ENCODE measurements at regions not wholly inside any gene's neighbourhood (a gene's known extent, or its start where the extent isn't known, plus 50 kb on each side); places are given as distances from the start of the nearest gene placed in this dataset.

DNA sequence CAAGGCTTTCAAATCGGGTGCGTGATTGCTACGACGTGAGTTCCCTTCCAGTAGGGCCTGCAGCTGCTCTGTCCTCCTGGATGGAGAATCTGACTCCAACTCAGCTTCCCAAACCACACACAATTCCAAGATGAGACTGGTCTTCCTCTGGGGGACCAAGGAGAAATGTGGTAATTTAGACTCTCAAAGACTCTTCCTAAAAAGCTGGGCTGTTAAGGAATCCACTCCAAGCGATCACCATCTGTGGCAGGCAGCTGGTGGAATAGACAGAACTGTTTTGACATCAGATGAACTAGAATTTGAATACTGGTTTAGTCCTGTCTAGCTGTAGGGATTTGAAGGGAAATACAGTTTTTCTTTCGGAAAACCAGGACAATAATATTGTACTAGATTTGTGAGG is 130.7 kb upstream of the KLF4 start:
- no peak for DNase-seq

DNA sequence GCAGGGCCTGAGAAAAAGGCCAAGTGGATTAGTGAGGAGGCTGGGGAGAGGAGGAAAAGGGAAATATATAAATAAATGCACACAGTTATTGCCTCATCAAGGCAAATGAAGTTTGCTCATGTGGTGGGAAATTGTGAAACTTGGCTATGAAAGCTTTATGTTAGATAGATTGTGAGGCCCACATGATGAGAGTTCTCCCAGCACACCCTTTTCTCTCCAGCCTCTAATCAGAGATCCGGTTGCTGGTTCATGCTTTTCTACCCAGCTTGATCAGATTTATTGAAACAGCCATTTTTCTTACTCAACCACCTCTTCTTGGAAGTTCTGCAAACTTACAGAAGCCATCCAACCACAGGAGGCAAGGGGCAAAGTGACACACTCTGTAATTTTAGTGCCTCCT is 125.8 kb upstream of the KLF4 start:
- DNase-seq: no peak

DNA sequence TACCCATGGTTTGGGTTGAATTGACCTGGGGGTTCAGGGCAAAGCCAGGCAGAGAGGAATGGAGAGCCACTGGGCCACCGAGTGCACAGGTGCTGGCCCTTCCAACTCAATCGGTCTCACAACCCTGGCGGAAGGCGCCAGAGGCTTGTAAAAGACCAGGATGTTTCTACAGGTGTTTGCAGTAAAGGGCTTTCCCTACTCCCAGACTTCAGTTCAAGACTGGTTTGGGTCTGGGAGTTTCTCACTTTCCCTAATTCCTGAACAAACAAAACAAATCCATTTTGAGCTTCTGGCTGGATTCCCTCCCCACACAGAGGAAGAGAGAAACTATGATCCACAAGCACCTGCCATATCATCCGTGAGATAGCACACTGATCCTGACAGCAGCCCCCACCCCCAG is 125.2 kb upstream of the KLF4 start:
- no peak for DNase-seq

DNA sequence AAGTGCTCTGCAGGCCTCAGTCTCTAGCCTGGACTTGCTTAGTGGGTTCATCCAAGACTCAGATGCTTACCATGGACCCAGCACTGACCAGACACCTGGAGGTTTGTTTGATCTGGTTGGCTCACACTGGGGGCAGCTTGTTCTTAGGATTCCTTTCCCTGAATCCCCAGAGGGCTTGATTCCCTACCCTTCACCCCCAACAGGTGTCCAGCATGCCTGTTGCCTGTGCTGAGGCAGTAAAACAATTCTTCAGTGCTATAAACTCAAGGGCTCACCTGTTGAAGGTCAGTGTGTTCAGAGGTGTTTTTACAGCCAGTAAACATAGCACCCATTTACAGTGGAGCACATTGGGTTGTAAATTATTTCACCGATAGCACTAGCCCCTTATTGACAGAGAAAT is 123.8 kb upstream of the KLF4 start:
- DNase-seq: no peak

DNA sequence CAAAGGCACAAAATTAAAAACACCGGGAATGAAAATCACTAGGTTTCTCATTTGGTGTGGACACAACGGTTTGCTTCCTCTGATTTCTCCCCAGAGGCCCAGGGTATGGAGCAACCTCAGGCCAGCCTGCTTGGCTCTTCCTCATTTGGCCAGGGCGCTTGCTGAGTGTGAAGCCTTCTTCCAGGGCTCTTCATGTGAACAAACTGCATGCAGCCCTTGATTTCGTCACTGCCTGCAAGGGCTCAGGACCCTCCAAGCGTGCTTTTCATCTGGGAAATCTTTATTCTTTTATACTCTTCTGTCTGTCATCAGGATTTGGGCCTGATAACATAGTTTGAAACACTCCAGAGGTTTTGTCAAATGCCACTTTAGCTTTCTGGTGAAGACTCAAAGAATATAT is 122.6 kb upstream of the KLF4 start:
- DNase-seq: no peak

DNA sequence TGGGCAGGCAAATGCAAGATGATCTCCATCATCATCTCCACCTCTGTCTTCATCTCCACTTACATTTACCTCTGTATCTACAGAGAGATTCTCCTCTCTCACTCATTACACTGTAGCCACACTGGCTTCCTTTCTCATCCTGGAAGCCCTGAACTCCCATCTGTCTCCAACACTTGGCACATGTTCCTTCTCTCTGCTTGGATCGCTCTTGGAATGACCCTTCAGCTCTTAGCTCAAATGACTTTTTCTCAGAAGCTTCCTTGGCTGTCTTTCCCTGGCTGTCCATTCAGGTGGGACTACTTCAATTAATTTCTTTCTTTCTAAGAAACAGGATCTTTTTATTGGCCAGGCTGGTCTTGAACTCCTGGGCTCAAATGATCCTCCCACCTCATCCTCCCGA is 120.0 kb upstream of the KLF4 start:
- DNase-seq: no peak

DNA sequence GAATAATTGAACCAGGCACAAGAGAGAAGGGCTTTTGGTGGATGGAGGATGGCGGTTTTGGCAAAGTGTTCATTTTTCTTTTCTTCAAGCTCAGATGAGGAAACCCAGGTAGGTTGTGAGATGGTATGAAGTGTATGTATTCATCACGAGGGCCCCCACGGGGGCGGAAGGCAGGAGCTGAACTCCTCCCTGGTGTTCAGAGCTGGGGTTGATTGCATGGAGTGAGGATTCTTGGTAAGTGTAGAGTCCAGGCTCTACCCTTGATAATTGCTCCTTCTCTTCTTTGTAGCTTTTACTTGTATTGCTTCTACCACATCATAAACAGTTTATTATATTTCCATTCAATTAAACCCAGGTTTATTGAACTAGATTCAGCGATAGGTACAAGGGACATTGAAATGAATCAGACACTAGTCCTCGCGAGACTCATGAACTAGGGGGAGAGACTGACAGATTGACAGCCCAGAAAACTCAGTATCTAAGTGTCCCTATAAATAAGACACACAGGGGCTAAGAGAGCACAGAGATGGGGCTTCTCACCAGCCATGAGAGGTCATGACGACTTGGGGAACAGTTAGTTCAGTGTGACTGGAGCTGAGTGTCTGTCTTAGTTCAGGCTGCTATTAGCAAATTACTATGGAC is 116.7 kb upstream of the KLF4 start:
- no peak for DNase-seq

DNA sequence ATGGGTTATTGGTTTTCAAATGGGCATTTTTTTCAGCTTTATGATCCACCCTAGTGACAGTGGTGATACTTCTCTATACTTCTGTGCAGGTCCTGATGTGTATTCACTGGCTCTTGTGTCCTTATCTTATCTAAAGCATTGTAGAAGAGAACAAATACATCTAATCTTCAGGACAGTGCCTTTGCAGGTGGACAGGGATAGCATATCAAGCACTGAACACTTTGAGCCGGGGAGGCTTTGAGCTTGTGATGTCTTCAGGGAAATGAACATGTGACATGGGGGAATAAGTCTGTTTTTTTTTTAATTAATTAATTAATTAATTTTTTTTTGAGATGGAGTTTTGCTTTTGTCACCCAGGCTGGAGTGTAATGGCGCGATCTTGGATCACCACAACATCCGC is 115.5 kb upstream of the KLF4 start:
- DNase-seq: no peak

DNA sequence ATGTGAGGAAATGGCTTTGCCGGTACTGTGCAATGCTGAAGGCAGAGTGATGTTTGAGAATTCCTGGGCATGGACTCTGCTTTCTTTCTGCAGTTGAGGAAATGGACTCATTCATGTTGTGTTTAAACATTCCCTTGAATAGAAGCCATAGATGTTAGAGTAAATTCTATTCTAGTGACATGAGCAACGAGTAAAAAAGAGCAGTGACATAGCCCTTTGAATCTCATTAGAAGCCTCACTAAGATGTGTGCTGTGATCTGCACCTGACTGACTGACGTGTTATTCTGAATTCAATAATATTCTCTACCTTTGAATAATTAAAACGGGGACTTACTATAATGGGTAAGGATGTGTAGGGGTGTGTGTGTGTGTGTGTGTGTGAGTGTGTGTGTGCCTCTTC is 113.7 kb upstream of the KLF4 start:
- peak; percentile 2 for DNase-seq

DNA sequence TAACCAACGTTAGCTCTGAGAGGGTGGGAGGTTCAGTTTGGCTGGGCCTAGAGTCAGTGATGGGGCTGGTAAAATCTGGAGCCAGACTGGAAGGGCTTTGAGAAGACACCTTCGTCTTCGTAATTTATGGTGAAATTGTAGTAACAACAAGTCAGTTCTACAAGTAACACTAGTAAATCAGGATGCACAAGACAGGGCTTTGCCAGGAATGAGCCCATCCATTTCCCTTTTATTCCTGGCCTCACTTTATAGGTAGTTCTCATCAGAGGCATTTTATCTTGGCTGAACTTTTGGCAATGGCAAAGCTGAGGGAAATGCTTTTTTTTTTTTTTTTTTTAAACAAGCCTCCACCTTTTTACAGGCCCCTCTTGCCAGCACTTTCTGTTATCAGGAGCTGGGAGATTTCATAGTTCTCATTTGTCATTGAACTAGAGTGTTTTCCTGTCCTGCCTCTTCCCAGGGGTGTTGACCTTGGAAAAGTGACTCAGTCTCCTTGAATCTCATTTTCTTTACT is 110.5 kb upstream of the KLF4 start:
- DNase-seq: no peak

DNA sequence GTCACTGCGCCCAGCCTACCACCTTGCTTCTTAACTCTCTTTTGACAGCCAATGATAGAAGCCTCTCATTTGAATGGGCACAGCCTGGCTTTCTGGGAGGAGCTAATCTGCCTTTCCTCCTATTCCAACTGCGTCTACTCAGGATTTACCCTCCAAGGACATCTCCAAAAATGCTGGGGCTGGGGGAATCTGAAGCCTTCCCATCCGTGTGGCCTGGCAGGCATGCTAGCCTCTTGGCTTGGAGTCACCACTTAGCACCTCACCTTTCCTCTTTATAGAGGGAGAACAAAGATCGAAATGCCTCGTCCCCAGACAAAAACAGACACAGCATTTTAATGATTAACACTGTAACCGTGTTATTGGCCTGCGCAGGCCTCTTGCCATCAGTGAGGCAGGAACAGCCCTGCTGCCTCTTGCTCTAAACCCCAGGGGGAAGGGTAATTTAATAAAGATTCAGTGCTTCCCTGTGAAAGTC is 108.2 kb upstream of the KLF4 start:
- no peak for DNase-seq

DNA sequence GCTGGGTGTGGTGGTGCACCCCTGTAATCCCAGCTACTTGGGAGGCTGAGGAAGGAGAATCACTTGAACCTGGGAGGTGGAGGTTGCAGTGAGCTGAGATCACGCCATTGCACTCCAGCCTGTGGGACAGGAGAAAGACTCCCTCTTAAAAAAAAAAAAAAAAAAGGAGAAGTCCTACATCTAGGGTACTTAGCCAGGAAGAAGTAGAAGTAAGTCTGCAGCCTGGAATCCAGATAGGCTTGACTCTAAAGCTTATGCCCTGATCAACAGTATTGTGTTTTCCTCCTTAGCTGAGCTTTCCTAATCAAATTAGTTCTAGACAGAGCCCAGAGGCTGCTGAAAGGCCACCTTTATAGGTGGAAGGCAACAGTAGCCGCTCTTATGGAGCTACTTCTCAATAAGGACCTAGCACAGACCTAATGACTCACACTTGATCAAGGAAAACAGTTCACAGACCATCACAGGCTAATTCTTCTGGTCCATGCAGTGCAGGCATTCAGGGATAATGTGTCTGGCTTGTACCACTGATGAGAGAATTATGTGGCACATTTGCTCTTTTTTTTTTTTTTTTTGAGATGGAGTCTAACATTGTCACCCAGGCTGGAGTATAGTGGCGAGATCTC is 105.5 kb upstream of the KLF4 start:
- DNase-seq: no peak

DNA sequence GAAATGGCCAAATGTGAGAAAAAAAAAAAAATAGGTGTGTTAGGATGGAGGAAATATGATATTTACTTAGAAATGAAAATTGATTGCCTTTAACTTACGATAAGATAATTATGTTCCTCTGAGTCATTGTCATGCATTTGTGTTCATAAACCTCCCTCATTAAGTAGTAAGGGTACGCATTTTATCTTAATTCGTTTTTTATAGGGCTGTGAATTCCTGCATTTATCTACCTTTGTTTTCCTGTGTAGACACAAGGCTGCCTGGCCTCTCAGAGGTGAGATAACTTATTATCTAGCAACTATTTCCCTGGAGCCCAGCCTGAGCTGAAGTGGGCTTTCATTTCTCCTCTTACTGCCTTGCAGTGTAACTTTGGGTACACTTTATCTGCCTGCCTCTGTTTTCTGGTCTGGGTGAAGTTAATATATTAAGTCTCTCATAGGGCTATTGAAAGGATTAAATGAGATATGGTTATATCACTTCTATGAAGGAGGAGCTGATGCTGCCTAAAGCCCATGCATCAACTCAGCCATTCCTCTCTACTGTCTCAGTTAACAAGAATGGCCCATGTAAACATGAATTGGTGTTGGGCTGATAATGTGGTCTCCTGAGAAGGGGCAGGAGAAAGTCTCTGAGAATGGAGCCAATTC is 103.8 kb upstream of the KLF4 start:
- DNase-seq: no peak

DNA sequence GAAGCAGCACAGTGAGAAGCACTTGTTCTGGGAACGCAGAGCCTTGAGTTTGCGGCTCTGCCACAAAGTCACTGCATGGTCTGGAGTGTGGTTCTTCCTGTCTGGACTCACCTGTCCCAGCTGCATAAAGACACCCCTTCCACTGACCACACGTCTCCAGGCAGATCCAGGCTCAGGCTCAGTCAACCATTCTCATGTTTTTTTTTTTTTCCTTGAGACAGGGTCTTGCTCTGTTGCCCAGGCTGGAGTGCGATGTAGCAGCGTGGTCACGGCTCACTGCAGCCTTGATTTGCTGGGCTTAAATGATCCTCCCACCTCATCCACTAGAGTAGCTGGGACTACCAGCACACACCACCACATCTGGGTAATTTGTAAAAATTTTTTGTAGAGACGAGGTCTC is 102.9 kb upstream of the KLF4 start:
- DNase-seq: no peak

DNA sequence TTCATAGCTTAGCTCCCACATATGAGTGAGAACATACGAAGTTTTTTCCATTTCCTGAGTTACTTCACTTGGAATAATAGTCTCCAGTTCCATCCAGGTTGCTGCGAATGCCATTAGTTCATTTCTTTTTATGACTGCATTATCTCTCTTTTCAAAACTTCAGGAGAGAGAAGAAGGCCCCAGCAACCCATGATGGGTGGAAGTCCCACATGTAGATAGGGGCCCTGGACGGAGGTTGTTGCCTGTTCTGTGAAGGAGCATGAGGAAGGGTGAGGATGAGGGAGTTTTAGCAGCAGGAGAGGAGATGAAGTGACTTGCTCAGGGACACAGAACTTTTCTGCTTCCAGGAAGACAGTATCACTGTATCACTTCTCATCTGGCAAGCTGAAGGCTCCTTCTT is 102.2 kb upstream of the KLF4 start:
- no peak for DNase-seq

DNA sequence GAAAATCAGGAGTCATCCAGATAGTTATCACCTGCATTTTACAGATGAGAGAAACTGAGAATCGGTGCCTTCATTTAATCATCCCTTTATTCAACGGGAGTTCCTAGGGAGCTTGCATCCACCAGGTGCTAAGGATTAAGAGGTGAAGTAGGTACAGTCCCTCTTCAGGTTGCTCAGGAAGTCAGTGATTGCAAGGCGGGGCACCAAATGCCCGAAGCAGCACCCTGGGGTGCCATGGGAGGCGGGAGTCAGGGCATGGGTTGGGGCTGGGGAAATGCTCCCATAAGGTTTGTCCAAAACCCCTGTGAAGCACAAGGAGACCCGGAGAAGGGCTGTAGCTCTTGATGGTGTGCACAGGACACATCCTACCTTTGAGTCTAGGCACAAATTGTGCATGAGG is 98.8 kb upstream of the KLF4 start:
- peak; percentile 13 for DNase-seq

DNA sequence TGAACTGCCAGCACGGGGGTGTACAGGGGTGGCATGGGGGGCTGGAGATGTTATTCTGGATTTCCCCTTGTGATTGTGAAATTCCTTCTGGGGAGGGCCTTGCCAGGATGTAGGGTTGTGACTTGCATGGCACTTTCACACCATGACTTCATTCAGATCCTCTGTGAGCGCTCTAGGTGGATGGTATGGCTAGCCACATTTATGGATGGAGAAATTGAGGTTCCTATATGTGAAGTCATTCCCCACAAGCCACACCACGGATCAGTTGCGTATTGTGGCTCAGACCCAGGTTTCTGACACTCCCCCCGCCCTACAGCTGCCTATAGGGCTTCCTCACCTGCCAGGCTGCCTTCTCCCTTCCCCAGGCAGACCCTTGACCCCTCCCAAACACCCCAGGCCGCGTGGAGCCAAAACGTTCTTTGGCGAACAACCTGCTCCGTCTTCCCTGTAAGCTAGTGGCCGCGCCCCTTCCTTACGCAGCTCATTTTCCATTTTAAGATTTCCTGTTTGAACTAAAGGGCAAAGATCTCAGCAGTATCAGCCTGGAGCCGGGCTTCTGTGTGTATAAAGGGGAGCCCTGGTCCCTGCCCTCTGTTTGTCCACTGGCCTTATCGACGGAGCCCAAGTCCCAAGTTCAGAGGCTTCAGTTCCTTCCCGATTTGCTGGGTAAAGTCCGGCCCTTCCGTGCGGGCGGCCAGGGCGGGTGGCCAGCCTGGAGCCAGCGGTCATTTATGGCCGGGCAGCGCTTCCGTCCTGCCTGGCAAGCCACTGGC is 97.8 kb upstream of the KLF4 start:
- peak; percentile 45 for DNase-seq

DNA sequence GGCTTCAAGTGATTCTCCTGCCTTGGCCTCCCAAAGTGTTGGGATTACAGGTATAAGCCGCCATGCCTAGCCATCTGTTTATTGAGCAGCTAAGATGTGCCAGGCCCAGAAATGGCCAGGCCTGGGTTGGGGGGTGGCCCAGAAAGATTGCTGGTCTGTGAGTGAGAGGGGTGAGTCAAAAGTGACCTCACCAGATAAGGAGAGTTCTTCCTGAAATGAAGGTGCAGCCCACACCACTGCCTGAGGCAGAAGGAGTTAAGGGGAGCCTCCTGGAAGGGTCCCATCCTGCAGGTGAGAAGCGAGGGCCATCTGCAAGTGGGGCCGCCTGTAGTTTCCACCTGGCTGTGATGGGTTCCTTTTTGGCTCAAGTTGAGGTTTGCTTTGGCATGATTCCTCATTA is 96.9 kb upstream of the KLF4 start:
- DNase-seq: peak; percentile 10

DNA sequence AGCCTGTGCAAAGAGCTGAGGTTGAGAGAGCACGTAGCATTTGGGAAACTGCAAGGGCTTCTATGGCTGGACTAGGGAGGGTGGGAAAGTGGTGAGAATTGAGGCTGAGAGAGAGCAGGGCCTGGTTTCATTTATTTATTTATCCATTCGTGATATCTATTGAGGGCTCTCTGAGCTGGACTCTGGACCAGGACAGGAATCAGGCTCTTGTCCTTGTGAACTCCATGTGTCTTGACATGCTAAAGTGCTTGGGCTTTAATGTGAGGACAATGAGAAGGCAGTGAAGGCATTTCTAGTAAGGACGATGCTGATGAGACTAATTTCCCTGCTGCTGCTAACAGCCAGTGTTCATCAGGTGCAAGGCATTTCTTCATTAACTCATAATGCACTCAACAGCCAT is 95.9 kb upstream of the KLF4 start:
- no peak for DNase-seq

DNA sequence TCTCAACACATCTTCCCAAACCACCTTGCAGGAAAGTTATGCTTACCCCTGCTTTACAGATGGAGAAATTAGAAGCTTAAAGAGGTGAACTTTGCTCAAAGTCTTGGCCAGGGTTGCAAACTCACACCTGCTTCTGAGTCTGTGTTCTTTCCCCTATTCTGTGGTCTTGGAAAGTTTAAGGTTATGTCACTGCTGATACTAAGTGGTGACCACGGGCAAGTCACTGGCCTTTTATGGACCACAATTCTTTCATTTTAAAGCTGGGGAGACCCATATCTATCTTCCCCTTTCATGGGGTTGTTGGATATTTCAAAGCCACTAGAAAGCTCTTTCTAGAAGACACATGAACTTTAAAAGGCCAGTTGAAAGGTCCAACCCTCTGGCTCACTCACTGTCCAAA is 95.4 kb upstream of the KLF4 start:
- peak; percentile 1 for DNase-seq

DNA sequence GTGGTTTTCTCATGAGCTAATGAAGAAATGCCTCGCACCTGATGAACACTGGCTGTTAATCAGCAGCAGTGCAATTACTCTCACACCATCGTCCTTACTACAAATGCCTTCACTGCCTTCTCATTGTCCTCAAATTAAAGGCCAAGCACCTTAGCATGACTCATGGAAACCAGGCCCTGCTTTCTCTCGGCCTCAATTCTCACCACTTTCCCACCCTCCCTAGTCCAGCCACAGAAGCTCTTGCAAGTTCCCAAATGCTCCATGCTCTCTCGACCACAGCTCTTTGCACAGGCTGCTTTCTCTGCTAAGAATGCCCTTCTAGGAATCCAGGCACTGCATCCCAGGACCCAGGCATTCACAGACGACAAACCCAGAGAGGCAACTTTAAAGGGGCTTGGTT is 94.6 kb upstream of the KLF4 start:
- DNase-seq: peak; percentile 37

DNA sequence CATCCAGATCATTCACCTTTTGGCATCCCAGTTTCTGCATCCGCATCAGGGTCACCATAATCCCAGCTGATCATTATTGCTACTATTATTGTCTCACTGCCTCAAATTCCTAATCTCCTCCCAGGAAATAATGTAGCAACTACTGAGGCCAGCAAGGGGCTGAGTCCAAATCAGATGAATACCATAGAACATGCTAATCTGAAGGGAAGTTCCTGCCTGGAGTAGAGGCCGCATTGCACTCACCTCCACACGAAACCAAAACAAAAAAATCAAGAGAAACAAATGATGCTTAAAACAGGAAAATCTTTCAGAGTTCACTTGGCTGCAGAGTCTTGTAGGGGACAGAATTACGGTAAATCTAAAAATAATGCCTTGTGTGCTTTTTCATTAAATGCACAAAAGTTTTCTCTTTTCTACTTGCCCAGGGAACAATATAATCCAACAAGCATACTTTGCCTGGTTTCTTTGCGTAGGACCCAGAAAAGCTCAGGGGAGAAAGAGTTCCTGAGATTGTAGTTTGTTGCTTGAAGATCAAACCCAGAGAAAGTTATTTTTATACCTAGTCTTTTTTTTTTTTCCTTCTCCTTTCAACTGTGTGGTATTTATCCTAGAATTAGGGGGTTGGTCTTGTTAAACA is 87.7 kb upstream of the KLF4 start:
- DNase-seq: no peak

DNA sequence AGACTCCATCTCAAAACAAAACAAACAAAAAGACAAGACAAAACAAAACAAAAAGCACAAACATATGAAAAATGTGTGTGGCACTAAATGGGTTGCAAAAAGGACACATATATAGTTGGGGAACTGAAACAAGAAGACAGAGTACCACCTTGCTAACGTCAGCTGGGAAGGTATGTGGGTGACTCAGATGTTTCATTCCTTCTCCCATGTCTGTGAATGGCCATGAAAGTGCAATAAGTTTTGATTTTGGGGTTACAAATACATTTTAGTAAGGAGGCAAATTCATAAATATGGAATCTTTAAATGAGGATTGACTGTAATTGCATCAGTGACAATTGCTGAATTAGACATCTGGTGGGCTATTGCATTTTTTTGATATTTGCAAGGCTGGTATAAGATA is 81.6 kb upstream of the KLF4 start:
- no peak for DNase-seq
